ENCODE measurements at regions not wholly inside any gene's neighbourhood (a gene's known extent, or its start where the extent isn't known, plus 50 kb on each side); places are given as distances from the start of the nearest gene placed in this dataset.

DNA sequence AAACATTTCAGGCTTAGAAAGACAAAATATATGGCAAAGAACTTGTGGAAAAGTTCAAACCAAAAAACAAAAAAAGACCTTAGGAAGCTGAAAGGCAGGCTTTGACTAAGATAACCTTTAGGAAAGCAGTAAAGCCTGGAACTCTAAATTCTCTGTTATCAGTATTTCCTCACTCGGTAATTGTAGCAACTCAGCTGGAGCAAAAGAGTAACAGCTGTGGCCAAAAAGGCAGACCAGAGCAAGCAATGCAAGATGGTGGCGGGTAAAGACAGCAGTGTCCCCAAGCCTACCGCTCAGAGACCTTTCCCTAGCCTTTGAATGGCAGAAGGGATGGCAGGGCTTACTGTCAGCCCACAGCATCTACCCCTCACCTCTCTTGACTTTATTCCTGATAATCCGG lies 63.1 kb upstream of the KLHL13 start:
- Histone ChIP-seq H2AFZ (no peak overlapping the region), H3K4me1 (replicated peaks; ENCODE audit: insufficient read depth) (no peaks in the 10 kb centered on the region), H3K9me3 (ENCODE audit: insufficient read depth, low read depth) (no peaks in the 10 kb centered on the region), H3K79me2 (ENCODE audit: low read depth) (no peaks in the 10 kb centered on the region), H3K4me3 (no peak overlapping the region), H3K36me3 (ENCODE audit: low read depth) (no peaks in the 10 kb centered on the region), H3K9me2 (ENCODE audit: insufficient read depth) (no peaks in the 10 kb centered on the region), H3K27ac (no peak overlapping the region), H3F3A (ENCODE audit: insufficient read depth, low read depth) (no peaks in the 10 kb centered on the region), H4K20me1 (ENCODE audit: insufficient read depth) (no peaks in the 10 kb centered on the region), H3K4me2 (no peak overlapping the region), H3K27me3 (ENCODE audit: insufficient read depth, low read depth) (no peaks in the 10 kb centered on the region)
- DNase-seq: no peak
- CTCF ChIA-PET: no interaction called here
- TF ChIP-seq EZH2 (IDR thresholded peaks at IDR 0.05; ENCODE audit: low read depth): no peak
- TF ChIP-seq, protein P1, sequence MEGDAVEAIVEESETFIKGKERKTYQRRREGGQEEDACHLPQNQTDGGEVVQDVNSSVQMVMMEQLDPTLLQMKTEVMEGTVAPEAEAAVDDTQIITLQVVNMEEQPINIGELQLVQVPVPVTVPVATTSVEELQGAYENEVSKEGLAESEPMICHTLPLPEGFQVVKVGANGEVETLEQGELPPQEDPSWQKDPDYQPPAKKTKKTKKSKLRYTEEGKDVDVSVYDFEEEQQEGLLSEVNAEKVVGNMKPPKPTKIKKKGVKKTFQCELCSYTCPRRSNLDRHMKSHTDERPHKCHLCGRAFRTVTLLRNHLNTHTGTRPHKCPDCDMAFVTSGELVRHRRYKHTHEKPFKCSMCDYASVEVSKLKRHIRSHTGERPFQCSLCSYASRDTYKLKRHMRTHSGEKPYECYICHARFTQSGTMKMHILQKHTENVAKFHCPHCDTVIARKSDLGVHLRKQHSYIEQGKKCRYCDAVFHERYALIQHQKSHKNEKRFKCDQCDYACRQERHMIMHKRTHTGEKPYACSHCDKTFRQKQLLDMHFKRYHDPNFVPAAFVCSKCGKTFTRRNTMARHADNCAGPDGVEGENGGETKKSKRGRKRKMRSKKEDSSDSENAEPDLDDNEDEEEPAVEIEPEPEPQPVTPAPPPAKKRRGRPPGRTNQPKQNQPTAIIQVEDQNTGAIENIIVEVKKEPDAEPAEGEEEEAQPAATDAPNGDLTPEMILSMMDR (conservative IDR thresholded peaks at IDR 0.05): no peak
- POLR2A ChIA-PET (ENCODE audit: unreplicated experiment): no interaction called here
- no TSS peak for BruUV-seq (replicated peaks)
- intact Hi-C loops (cut with micrococcal nuclease; ENCODE audit: unreplicated experiment): no loop called here

DNA sequence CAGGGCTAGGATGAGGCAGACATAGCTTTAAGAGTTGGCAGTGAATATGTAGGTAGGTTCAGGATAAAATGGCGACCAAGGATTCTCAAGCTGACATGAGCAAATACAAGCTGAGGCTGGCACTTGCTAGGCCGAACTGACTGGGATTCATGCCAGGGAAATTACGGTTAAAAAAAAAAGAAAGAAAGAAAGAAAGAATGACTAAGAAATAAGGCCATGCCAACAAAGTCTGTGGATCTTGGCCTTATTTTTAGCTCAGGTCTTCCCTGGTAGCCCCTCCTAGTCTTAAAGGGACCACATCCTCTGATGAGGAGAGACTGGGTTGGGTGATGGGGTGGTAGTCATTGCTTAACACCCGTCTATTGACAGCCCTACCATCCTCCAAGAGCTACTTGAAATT lies 64.4 kb upstream of the KLHL13 start:
- POLR2A ChIA-PET (ENCODE audit: unreplicated experiment): no interaction called here
- Histone ChIP-seq H4K20me1 (ENCODE audit: insufficient read depth) (no peaks in the 10 kb centered on the region), H2AFZ (no peak overlapping the region), H3K9me2 (ENCODE audit: insufficient read depth) (no peaks in the 10 kb centered on the region), H3K36me3 (ENCODE audit: low read depth) (no peaks in the 10 kb centered on the region), H3K27me3 (ENCODE audit: insufficient read depth, low read depth) (no peaks in the 10 kb centered on the region), H3F3A (ENCODE audit: insufficient read depth, low read depth) (no peaks in the 10 kb centered on the region), H3K27ac (no peak overlapping the region), H3K4me2 (no peak overlapping the region), H3K4me3 (no peak overlapping the region), H3K79me2 (ENCODE audit: low read depth) (no peaks in the 10 kb centered on the region), H3K4me1 (replicated peaks; ENCODE audit: insufficient read depth) (no peaks in the 10 kb centered on the region), H3K9me3 (ENCODE audit: insufficient read depth, low read depth) (no peaks in the 10 kb centered on the region)
- BruUV-seq (replicated peaks): no TSS peak
- CTCF ChIA-PET: no interaction called here
- TF ChIP-seq EZH2 (IDR thresholded peaks at IDR 0.05; ENCODE audit: low read depth): no peak
- TF ChIP-seq, protein P1 (conservative IDR thresholded peaks at IDR 0.05): no peak
- intact Hi-C loops (cut with micrococcal nuclease; ENCODE audit: unreplicated experiment): no loop called here
- no peak for DNase-seq

- no peak for TF ChIP-seq EZH2 (IDR thresholded peaks at IDR 0.05; ENCODE audit: low read depth)
- TF ChIP-seq, protein P1 (conservative IDR thresholded peaks at IDR 0.05): no peak
- no peak for DNase-seq
- Histone ChIP-seq H3K79me2 (ENCODE audit: low read depth) (no peaks in the 10 kb centered on the region), H3K4me1 (replicated peaks; ENCODE audit: insufficient read depth) (no peaks in the 10 kb centered on the region), H3K36me3 (ENCODE audit: low read depth) (no peaks in the 10 kb centered on the region), H3K4me2 (no peak overlapping the region), H3K9me2 (ENCODE audit: insufficient read depth) (no peaks in the 10 kb centered on the region), H4K20me1 (ENCODE audit: insufficient read depth) (no peaks in the 10 kb centered on the region), H3K4me3 (no peak overlapping the region), H3F3A (ENCODE audit: insufficient read depth, low read depth) (no peaks in the 10 kb centered on the region), H3K9me3 (ENCODE audit: insufficient read depth, low read depth) (no peaks in the 10 kb centered on the region), H3K27me3 (ENCODE audit: insufficient read depth, low read depth) (no peaks in the 10 kb centered on the region), H3K27ac (no peak overlapping the region), H2AFZ (no peak overlapping the region)
- ChIA-PET POLR2A (ENCODE audit: unreplicated experiment) (no interaction called here), CTCF (no interaction called here)
- intact Hi-C loops (cut with micrococcal nuclease; ENCODE audit: unreplicated experiment): no loop called here
- no TSS peak for BruUV-seq (replicated peaks)
Measured at GRCh38 chrX:118182025-118182424, 65.4 kb upstream of the KLHL13 start.

Data from PC-9 (cell line).